Dedifferentiated amniotic fluid mesenchymal stem cell (primary cell): ENCODE measurements at regions not wholly inside any gene's neighbourhood (a gene's known extent, or its start where the extent isn't known, plus 50 kb on each side); places are given as distances from the start of the nearest gene placed in this dataset.

Source experiments
- DNase-seq: peaks from one replicate; pipeline ENCODE4 v3.0.0-alpha.2; 2016; ENCODE audit errors: extremely low spot score

DNA sequence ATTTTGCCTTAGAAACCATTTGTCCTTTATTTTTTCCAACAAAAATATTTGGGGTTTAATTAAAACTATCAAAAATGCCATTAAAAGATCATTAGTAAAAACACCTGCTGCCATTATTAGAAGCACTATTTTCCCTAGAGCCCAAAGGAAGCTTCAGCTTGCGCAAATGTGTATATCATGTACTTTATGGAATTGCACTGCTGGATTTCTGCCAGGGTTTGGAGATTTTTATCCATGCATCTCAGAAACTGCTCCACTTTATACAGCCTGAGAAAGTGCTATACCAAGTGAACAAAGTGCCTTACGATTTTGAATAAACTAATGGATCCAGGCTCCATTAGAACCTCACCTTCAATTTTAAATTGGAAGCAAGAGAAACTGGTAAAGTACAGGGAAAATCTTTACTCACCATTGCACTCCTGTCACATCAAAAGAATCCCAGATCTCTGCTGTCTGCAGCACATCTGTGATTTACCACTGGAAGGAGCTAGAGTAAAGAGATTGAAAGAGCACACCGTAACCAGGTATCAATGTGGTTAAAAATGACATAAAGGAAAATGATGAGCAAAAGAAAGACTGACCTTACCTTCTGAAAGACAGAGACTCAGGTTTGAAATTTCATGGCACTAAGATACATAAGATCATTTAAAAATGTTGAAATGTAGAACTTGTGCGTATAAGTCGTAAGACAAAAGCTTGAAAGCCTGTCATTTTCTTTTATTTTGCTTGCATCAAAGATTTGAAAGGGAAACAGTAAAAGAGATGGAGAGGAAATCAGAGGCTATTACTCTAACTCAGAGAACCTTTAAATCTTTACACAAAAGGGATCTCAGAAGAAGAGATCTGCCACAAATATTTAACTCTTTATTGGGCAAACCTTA is 678.1 kb upstream of the GOT2 start:
- DNase-seq = no peak

DNA sequence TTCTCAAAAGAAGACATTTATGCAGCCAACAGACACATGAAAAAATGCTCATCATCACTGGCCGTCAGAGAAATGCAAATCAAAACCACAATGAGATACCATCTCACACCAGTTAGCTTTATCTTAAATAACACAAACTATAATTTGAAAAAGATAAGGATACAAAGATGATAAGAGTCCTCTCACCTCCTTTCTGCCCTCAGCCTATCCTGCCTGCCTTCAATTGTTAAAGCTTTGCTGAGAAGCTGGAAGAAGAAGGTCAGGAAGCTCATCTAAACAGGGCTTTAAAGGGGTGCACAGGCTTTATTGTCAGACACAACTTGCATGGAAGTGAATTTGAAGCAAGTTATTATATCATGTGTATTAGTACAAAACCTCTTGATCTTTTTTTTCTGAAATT is 676.3 kb upstream of the GOT2 start:
- DNase-seq = no peak

DNA sequence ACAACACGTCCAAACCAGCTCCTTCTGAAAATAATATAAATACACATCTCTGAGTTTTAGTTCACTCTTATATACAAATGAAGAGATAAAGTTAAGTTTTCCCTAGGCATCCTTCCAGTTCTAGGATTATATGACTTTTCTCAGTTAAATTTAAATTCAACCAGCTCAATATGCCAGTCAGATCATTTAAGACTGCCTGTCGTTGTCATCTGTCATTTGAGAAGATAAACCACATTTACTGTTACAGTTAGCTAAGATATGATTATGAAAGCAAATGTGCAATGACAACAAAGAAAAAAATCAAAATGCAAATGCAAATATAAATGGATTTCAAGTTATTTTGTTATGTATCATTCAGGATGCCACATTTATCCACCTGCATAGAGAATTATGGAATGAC is 671.7 kb upstream of the GOT2 start:
- DNase-seq = no peak

DNA sequence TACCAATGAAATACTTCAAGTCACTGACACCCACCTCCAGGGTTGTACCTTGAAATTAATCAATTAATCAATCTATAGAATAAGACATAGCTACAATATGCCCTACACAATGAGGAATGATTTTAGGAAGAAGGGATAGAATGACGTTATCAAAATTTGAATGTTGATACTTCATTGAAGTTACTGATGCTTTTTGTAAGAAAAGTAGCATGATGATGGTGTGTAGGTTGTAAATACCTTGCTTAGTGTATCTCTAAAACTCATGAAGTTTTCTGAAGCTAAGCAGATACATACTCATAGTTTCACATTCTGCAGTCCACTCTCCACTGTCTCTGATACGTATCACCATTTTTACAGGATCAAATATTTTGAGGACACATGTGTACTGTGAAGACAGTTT is 670.4 kb upstream of the GOT2 start:
- no peak for DNase-seq

DNA sequence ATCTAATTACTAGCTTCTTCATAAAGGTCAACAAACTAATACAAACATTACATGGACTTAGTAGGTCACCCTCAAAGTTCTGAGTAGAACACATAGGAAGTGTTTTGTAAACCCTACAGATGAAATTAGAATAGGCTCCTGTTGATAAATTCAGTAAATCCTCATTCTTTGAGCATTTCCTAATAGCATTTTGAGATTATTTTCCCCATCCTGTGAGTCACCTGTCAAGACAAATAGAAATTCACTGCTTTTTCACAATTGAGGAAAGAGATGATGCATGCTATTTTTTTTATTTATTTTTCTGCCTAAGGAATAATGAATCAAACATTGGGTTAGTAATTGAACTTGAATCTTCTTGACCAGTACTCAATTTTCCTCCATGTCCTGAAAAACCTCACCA is 666.7 kb upstream of the GOT2 start:
- no peak for DNase-seq

DNA sequence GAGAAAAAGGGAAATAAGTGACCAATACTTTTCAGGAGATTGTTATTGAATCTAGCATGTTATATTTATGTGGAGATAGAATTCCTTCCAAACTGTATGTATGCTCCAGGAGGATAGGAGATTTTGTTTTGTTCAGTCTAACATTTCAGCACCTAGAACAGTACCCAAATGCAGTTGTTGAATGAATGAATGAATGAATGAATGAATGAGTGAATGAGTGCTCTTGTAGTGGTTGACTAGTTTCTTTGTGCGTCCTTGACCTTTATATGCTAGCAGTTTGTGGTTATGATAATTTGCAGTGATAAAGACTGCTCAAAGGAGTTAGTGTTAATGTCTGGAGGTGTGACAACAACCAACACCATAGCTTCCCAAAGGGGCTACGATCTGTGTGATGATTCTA is 663.5 kb upstream of the GOT2 start:
- no peak for DNase-seq

DNA sequence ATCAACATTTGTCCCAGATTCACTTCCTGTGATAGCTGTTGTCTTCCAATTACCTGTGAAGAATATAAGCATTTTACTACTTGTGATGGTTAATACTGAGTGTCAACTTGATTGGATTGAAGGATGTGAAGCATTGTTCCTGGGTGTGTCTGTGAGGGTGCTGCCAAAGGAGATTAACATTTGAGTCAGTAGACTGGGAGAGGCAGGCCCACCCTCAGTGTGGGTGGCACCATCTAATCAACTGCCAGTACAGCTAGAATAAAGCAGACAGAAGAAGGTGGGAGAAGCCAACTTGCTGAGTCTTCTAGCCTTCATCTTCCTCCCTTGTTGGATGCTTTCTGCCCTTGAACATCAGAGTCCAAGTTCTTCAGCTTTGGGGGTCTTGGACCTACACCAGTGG is 660.4 kb upstream of the GOT2 start:
- DNase-seq = no peak

DNA sequence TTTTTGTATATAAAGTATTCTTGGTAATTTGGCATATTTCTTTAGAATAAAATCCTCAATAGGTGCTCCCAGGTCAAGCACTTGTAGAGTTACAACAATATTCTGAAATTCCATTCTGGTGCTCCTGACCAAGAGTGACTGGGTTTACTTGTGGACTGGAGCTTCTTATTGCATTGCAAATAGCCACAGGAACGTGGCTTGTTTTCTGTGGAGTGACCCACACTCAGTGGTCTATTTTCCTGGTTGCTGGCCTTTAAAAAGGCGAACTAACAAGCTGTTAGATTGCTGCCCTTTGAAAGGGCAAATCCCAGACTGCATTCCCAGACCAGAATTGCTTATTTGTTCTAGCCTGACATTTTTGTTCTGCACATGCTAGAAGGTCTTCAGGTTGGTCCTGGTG is 658.8 kb upstream of the GOT2 start:
- DNase-seq = no peak

DNA sequence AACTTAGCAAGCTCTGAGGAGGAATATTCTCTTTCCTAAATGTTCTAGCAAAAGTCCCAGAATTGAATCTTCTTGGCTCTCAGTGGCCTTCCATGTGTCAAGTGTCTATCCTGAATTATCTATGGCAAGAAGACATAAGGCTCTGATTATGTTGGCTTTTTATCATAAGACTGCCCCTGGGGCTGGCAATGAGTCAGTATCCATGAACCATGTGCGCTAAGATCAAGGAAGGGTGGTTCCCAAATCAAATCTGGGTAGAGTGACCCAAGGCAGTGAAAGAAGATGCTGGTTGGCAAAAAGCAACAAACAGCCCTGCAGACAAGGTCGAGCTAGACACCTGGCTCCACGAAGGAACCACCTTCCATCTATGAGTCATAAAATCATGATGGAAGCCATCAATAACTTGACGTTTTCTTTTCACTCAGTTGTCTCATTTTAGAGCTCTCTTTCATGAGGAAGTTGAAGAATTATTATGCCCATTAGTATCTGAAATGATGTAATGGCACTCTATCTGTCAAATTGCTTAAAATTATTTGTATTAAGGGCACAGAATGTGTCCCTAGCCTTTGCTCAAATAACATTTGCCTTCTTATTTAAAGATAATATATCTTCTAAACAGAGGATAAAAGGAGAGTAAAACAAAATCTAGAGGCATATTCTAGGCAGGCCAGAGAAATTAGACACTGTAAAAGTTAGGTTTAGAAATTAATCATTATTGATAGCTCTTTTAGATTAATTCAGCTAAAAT is 657.7 kb upstream of the GOT2 start:
- no peak for DNase-seq

DNA sequence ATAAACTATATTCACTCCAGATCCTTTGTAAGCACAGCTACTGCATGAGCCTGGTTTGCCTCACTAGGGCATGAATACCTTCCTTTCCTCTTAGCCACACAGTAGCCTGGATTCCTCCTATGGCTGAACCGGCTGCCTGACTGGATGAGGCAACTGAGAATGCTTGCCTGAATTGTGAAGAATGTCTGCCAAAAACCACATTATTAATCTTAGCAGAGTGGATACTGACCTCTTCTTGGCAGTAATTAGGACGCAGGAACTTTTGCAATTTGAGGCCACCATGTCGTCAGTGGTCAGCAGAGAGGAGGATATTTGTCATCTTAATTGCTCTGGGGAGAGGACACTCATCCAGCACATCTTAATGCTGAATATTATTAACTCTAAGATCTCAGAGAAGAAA is 651.8 kb upstream of the GOT2 start:
- no peak for DNase-seq

DNA sequence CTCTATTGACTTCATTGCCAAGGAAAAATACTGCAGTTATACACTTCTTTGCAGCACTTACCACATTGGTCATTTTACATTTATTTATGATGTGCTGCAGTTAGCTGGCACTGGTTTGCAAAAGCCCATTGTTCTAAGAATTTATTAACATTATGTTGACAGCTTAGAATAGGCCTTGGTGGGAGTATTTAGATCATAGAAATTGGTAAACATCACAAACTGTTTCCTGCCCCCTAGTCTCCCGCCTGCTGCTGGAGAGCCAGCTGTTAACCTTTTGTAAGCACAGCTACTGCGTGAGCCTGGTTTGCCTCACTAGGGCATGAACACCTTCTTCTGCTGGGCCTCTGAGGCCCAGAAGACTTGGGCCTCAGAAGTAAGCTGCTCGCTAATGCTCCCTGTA is 651.4 kb upstream of the GOT2 start:
- DNase-seq = no peak

DNA sequence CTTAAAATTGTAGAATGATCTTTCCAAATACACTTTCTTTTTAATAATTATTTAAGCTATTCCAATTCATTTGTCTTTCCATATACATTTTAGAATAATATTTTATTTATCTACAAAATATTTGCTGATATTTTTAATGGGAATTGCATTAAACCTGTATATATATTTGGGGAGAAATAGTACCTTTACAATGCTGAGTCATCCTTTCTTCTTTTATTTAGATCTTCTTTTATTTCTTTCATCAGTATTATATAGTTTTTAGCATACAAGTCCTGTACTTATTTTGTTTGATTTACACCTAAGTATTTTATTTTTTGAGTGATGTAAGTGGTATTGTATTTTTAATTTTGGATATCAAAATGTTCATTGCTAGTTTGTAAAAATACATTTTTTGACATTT is 639.5 kb upstream of the GOT2 start:
- no peak for DNase-seq

DNA sequence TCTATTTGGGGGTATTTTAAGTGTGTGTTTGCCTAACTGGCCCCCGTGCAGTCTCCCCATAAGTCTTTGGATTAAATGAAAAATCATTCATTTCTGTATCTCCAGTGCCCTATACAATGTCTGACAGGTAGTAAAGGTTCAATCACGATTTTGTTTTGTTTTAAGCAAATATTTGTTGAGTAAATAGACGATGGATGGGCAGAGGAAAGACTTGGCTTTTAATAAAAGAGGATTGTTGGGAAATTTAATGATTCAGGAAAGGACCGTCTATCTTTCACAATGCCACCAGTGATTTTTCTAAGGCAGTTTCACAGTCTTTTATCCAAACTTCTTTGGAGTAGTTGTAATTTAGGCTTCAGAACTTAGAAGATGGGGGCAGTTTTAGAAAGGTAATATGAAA is 636.6 kb upstream of the GOT2 start:
- DNase-seq = no peak

DNA sequence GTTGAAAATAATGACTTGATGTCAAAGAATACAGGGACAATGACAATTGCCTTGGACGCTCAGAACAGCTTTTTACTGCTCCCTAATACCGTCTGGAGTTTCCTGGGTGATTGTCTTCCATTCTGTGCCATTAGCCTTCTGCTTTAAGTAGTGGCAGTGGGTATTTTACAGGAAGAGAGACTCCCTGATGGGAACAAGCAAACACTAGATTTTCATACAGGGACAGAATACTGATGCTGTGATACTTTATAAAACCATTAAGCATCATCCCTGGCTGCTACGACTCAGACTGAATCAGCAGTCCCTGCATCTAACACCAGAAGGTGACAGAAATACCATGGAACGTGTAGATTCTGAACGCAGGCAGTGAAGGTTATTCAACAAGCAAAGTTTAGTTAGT is 635.4 kb upstream of the GOT2 start:
- no peak for DNase-seq

DNA sequence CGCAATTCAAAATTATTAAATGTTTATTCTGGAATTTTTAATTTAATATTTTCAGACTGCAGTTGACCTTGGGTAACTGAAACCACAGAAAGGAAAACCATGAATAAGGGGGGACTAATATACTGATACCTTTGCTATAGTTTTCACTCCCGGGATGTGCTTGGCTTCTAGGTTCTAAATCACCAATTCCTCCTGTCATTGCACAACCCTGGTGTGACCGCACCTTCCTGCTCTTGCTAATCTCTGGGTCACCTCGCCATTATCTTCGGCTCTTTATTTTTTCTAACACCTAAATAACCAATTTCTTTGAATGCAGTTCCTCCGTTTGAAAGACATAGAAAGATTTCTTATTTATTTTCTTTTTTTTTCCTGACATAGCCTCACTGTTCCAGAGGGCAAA is 634.5 kb upstream of the GOT2 start:
- DNase-seq = no peak

DNA sequence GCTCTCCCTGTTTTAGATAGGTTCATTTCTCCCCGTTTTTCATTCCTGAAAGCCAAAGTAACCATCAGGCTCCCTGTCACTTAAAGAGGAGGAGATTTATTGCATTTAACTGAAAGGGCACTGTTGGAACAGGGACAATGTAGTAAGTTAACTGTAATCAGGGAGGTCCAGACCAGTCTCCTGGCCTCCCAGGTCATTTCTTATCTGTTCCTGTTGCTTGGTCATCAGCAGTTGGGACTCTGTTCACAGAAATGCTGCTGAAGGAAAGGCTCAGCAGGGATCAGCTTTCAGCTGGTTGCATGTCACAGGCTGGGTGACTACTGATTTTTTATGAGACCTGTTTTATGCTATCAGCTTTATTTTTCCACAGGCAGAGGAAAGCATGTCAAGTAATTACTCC is 622.6 kb upstream of the GOT2 start:
- no peak for DNase-seq

DNA sequence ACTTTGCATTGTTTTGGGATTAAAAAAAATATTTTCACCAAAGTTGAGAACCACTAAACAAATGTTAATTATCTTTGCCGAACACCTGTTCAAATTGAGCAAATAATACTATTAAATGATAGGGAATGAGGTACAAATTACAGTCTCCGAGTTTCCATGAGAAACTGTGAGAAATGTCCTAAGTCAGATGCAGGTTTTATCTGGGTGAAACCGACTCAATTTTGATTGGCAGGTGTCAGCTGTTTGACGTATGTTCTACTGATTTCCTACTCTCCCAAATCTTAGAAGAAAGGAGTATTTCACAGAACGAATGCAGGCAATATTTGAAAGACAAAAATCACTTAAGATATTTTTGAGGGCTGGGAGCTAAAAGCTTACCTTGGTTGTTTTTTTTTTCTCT is 622.0 kb upstream of the GOT2 start:
- DNase-seq = no peak

DNA sequence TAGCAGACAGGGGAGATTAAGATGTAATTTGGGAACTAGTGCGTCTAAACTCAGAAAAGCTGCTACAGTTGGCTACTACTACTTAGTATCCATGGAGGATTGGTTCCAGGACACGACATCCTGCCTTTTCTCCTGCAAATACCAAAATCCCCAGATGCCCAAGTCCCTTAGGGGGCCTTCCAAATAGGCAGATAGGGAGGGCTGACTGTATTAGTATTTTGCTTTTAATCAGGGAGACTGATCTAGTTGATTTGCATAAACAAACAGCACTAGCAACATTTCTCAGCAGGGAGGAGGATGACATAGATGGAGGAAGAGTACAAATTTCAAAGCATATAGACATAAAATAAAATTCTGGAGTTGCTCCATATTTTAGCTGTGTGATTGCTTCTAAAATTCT is 621.6 kb upstream of the GOT2 start:
- no peak for DNase-seq

DNA sequence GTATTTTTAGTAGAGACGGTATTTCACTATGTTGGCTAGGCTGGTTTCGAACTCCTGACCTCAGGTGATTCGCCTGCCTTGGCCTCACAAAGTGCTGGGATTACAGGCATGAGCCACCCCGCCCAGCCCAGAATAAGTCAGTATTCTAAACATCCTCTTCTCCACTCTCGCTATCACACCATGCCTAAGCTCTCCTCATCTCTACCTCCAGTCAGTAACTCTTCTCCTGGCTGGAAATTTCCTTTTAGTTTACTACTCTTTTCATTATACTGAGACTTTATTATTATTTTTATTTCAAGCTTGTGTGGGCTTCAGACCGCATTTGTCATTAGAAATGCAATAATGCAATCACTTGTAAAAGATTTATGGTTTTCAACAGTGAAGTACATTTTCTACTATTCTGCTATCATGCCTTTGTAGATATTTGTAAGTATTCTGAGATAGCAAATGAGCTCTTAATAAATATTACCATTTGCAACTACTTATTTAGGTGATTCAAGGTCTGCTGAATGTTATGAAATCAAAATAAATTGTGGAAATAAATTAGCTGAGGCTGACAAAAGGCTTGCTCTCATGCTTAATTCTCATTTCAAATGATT is 617.3 kb upstream of the GOT2 start:
- DNase-seq = no peak

DNA sequence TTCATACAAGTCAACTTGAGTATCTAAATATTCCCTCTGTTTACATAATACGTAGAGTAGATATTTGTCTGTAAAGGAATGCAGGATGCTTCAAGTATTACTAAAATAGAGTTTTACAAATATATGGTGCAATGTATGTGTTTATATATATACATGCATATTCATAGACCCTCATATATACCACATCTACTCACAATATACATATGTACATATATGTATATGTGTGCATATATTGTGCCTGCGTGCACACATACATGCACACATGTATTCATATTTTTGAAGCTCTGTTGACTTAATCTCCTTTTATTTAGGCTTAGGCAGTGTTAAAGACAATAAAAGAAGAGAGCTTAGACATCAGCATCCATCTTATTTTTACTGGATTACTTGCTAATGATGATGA is 616.6 kb upstream of the GOT2 start:
- no peak for DNase-seq

DNA sequence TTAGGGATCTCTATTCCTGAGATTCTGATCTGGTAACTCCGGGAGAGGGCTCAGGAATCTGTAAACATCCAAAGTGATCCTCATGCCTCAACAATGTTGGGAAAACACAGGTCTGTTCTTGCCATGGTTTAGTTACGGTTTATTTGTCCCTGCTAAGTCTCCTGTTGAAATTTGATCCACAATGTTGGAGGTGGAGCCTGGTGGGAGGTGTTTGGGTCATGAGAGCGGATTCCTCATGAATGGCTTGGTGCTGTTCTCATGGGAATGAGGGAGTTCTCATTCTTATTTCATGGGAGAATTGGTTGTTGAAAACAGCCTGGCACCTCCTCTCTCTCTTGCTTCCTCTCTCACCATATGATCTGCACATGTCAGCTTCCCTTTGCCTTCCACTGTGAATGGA is 608.6 kb upstream of the GOT2 start:
- DNase-seq = no peak

DNA sequence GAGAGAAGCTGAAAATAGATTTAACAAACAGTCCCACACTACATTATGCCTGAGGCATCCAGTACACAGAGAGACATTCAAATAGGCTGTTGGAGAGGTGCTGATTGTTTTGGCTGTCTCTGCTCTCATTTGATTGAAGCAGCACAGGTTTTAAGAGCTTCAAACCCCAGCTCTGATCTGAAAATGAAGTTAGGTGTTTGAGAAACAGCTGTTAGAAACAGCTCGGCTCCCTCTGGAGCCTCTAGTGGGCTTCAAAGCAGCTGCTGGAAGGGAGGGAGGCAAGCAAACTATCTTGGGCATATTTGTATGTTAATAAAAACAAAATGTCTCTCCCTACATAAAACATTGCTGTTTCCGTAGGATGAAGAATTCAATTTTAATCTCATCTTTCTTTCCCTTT is 607.3 kb upstream of the GOT2 start:
- no peak for DNase-seq

DNA sequence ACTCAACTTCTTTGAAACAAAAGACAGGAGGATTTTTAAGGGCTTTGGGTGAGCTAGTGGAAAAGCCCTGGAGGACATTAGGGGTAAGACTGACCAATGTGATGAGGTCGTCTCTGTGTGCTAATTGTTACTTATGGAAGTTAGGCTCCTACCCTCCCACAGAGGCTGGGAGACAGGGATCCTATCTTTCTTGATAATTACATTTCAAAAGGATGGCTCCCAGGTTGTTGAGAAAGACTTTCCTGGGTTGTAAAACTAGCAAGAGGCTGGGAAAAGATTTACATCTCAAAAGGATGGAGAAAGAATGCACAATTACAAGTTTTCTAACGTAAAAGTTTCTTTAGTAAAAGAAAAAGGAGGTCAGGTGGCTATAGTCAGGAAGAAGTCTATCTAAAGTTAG is 605.8 kb upstream of the GOT2 start:
- DNase-seq = no peak
